Panc1 (cell line): ENCODE measurements at regions not wholly inside any gene's neighbourhood (a gene's known extent, or its start where the extent isn't known, plus 50 kb on each side); places are given as distances from the start of the nearest gene placed in this dataset.

Experiments used
- ATAC-seq: fragments of 200-7000 bp; cut with Tn5 transposase; 2 replicates; pipeline ENCODE4 v1.9.1; 2020; ENCODE audit warnings: mild to moderate bottlenecking, moderate library complexity
- BruUV-seq: library from RNA; stranded (reverse); fragments of 400-500 nt; replicated peaks from 2 replicates; lab custom pipeline; 2021; lab: Mats Ljungman, UMichigan
- CTCF ChIA-PET: fragments of 300-600 bp; sonication (Branson Sonifier 250); formaldehyde crosslinking; loops from one replicate; lab custom pipeline; 2022; ENCODE audit warnings: antibody characterized with exemption; lab: Charles Lee
- POLR2A ChIA-PET: fragments of 300-600 bp; sonication (Branson Sonifier 250); formaldehyde crosslinking; loops from one replicate; lab custom pipeline; 2022; ENCODE audit warnings: antibody characterized with exemption; lab: Charles Lee
- DNase-seq: peaks from one replicate; pipeline ENCODE4 v3.0.0-alpha.2; 2010; ENCODE audit warnings: low read depth, low spot score
- H3K27ac ChIP-seq: 2 replicates; pipeline ENCODE4 v1.5.1; 2011; ENCODE audit warnings: mild to moderate bottlenecking, low read length, inconsistent platforms
- H3K27me3 ChIP-seq: fragments of 200-500 bp; sonication (Bioruptor generic); 2 replicates; pipeline ENCODE4 v1.6.0; 2014; ENCODE audit warnings: low read length, inconsistent platforms; ENCODE audit not compliant: control insufficient read depth, insufficient read depth
- H3K36me3 ChIP-seq: fragments of 200-500 bp; sonication (Bioruptor generic); 2 replicates; pipeline ENCODE4 v1.5.1; 2014; ENCODE audit warnings: inconsistent platforms, mild to moderate bottlenecking, low read length, moderate library complexity; ENCODE audit not compliant: control insufficient read depth, insufficient read depth
- H3K4me1 ChIP-seq: 2 replicates; pipeline ENCODE4 v1.5.1; 2011; ENCODE audit warnings: inconsistent platforms, mild to moderate bottlenecking, low read length, moderate library complexity; ENCODE audit not compliant: control insufficient read depth, insufficient read depth
- H3K4me3 ChIP-seq, 2 experiments: 2 replicates each; pipeline ENCODE4 v1.5.1; 2011 to 2012; ENCODE audit warnings: low read depth in 2 of 2, low read length in 2 of 2, mild to moderate bottlenecking in 2 of 2, inconsistent platforms in 1 of 2, moderate library complexity in 1 of 2
- H3K9me3 ChIP-seq: fragments of 200-500 bp; sonication (Bioruptor generic); 2 replicates; pipeline ENCODE4 v1.5.1; 2014; ENCODE audit warnings: low read depth, mild to moderate bottlenecking, inconsistent platforms, low read length, moderate library complexity; ENCODE audit not compliant: control insufficient read depth, insufficient read depth
- POLR2AphosphoS5 ChIP-seq: IDR thresholded peaks from 2 replicates; pipeline ENCODE4 v1.6.1; 2012; ENCODE audit warnings: mild to moderate bottlenecking, low read depth, low read length, moderate library complexity
- SIN3A ChIP-seq: IDR thresholded peaks from 2 replicates; pipeline ENCODE4 v1.6.1; 2012; ENCODE audit warnings: low read depth, mild to moderate bottlenecking, low read length, moderate library complexity, borderline replicate concordance; ENCODE audit not compliant: insufficient read depth
- TCF7L2 ChIP-seq: IDR thresholded peaks from 2 replicates; pipeline ENCODE4 v1.6.1; 2011; ENCODE audit warnings: mild to moderate bottlenecking, low read depth, low read length, inconsistent platforms
- in situ Hi-C: cut with HindIII; loops from 2 replicates; pipeline ENCODE4 v1.10.0; 2016; ENCODE audit warnings: low sequenced_read_pairs, low pct_unique_long_range_greater_than_20kb
- intact Hi-C: fragments of 100-400 bp; cut with micrococcal nuclease; formaldehyde crosslinking; loops from one replicate; pipeline ENCODE4 v1.10.0; 2022; ENCODE audit not compliant: unreplicated experiment
- TF ChIP-seq, protein P1 (sequence below): fragments of 450-650 bp; IDR thresholded peaks from 2 replicates; pipeline ENCODE4 v1.5.1; 2017; ENCODE audit warnings: mild to moderate bottlenecking
- TF ChIP-seq, protein P2 (sequence below), 2 experiments: IDR thresholded peaks; 2 replicates each; pipeline ENCODE4 v1.6.1; 2011 to 2012; ENCODE audit warnings: low read depth in 2 of 2, control low read depth in 1 of 2, low read length in 1 of 2, mild to moderate bottlenecking in 1 of 2, moderate library complexity in 1 of 2; ENCODE audit not compliant: insufficient read depth in 1 of 2

DNA sequence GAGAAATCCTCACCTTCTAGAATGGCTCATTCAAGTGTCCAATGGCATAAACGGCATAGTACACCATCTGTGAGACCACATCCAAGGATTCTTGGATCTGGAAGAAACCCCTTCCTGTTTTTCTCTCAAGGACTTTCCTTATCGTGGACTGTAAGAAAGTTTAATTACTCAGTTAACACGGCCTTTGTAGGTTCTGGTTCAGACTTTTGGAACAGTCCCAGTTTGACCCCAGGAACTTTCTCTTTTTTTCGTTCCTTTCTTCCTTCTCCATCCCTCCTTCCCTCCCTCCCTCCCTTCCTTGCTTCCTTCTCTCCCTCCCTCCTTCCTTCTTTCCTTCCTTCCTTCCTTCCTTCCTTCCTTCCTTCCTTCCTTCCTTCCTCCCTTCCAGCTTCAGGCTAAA, 343.5 kb upstream of the SMIM31 start:
- Histone ChIP-seq H3K9me3 (no peaks in the 10 kb centered on the region), H3K4me1 (no peaks in the 10 kb centered on the region), H3K27ac (no peak overlapping the region), H3K36me3 (no peaks in the 10 kb centered on the region), H3K4me3 (no peak overlapping the region), H3K27me3 (no peaks in the 10 kb centered on the region)
- in situ Hi-C loops, result no loop called here
- ATAC-seq (no peak), DNase-seq (no peak)
- TF ChIP-seq, protein P1, sequence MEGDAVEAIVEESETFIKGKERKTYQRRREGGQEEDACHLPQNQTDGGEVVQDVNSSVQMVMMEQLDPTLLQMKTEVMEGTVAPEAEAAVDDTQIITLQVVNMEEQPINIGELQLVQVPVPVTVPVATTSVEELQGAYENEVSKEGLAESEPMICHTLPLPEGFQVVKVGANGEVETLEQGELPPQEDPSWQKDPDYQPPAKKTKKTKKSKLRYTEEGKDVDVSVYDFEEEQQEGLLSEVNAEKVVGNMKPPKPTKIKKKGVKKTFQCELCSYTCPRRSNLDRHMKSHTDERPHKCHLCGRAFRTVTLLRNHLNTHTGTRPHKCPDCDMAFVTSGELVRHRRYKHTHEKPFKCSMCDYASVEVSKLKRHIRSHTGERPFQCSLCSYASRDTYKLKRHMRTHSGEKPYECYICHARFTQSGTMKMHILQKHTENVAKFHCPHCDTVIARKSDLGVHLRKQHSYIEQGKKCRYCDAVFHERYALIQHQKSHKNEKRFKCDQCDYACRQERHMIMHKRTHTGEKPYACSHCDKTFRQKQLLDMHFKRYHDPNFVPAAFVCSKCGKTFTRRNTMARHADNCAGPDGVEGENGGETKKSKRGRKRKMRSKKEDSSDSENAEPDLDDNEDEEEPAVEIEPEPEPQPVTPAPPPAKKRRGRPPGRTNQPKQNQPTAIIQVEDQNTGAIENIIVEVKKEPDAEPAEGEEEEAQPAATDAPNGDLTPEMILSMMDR, result no peak
- no peak for TF ChIP-seq SIN3A
- TF ChIP-seq TCF7L2, result no peak
- no peak for TF ChIP-seq POLR2AphosphoS5
- BruUV-seq, result no TSS peak
- intact Hi-C loops, result no loop called here
- ChIA-PET CTCF (no interaction called here), POLR2A (no interaction called here)

DNA sequence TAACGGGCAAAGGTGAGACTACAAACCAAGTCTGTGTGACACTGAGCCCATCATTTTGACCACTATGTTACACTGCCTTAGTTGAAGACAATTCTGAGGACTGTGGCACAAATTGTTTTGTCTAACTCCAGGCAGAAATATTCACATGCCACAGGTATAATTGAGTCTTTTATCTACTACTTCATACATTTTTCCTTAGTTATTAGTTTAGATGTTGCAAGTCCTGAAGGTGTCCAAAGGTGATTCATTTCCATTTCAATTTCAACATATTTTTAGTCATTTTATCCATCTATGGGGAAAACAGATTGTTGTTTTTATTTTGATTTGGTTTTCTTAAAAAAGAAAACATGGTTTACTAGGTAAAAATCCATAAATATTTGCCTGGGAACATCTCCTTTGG, 341.7 kb upstream of the SMIM31 start:
- no peak for DNase-seq
- TF ChIP-seq, protein P2, sequence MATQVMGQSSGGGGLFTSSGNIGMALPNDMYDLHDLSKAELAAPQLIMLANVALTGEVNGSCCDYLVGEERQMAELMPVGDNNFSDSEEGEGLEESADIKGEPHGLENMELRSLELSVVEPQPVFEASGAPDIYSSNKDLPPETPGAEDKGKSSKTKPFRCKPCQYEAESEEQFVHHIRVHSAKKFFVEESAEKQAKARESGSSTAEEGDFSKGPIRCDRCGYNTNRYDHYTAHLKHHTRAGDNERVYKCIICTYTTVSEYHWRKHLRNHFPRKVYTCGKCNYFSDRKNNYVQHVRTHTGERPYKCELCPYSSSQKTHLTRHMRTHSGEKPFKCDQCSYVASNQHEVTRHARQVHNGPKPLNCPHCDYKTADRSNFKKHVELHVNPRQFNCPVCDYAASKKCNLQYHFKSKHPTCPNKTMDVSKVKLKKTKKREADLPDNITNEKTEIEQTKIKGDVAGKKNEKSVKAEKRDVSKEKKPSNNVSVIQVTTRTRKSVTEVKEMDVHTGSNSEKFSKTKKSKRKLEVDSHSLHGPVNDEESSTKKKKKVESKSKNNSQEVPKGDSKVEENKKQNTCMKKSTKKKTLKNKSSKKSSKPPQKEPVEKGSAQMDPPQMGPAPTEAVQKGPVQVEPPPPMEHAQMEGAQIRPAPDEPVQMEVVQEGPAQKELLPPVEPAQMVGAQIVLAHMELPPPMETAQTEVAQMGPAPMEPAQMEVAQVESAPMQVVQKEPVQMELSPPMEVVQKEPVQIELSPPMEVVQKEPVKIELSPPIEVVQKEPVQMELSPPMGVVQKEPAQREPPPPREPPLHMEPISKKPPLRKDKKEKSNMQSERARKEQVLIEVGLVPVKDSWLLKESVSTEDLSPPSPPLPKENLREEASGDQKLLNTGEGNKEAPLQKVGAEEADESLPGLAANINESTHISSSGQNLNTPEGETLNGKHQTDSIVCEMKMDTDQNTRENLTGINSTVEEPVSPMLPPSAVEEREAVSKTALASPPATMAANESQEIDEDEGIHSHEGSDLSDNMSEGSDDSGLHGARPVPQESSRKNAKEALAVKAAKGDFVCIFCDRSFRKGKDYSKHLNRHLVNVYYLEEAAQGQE (IDR thresholded peaks at IDR 0.05; ENCODE audit: insufficient read depth in 1 of 2, low read depth in 2 of 2, low read length in 1 of 2), result no peak
- TF ChIP-seq SIN3A (no peak), TCF7L2 (no peak), POLR2AphosphoS5 (no peak)
- TF ChIP-seq, protein P1, result no peak
- no TSS peak for BruUV-seq
- no peaks in the 10 kb centered on the region for H3K9me3 ChIP-seq
- intact Hi-C loops, result no loop called here
- no peak overlapping the region for H3K27ac ChIP-seq
- no peaks in the 10 kb centered on the region for H3K27me3 ChIP-seq
- no peak for ATAC-seq
- no peak overlapping the region for H3K4me3 ChIP-seq
- ChIA-PET CTCF (no interaction called here), POLR2A (no interaction called here)
- in situ Hi-C loops, result no loop called here
- H3K4me1 ChIP-seq, result no peaks in the 10 kb centered on the region
- H3K36me3 ChIP-seq, result no peaks in the 10 kb centered on the region
